ENCODE measurements at regions not wholly inside any gene's neighbourhood (a gene's known extent, or its start where the extent isn't known, plus 50 kb on each side); places are given as distances from the start of the nearest gene placed in this dataset.
"Not testable (repeated sequence)": the region's sequence is repeated elsewhere in the genome, so short reads cannot be mapped to it uniquely, and the experiment has no call there.

DNA sequence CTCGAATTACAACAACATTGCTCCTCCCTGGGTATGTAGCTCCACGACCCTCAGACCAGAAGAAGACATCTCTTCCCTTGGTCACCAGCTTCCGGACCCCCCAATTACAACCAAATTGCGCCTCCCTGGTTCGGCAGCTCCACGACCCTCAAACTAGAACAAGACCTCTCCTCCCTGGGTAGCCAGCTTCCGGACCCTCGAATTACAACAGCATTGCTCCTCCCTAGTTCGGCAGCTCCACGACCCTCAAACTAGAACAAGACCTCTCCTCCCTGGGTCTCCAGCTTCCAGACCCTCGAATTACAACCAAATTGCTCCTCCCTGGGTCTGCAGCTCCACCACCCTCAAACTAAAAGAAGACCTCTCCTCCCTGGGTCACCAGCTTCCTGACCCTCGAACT, 322.7 kb downstream of the PREX1 start:
- peaks cover 0 to 18% (median 0%) of the 10 kb centered on the region in 4 donors for H3K27me3 ChIP-seq
- H3K9me3 ChIP-seq; H3K36me3 ChIP-seq; intact Hi-C loops (cut with DNase I); H3K4me3 ChIP-seq; H3K4me1 ChIP-seq; DNase-seq; H3K27ac ChIP-seq: not testable (repeated sequence)
- 71% methylated on average over 12 of the region's 12 CpGs; no CpG with 5 or more reads in 1 of the 2 donors for WGBS, 2 donors

DNA sequence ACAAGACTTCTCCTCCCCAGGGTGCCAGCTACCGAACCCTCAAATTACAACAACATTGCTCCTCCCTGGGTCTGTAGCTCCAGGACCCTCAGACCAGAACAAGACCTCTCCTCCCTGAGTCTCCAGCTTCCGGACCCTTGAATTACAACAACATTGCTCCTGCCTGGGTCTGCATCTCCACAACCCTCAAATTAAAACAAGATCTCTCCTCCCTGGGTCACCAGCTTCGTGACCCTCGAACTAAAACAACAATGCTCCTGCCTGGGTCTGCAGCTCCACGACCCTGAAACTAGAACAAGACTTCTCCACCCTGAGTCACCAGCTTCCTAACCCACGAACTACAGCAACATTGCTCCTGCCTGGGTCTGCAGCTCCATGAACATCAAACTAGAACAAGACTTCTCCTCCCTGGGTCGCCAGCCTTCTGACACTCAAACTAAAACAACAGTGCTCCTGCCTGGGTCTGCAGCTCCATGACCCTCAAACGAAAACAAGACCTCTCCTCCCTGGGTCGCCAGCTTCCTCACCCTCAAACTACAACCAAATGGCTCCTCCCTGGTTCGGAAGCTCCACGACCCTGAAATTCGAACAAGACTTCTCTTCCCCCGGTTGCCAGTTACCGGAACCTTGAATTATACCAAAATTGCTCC, 324.5 kb downstream of the PREX1 start:
- intact Hi-C loops (cut with DNase I), result no loop called here
- no peak for TF ChIP-seq POLR2A (IDR thresholded peaks at IDR 0.05)
- TF ChIP-seq, protein P1, sequence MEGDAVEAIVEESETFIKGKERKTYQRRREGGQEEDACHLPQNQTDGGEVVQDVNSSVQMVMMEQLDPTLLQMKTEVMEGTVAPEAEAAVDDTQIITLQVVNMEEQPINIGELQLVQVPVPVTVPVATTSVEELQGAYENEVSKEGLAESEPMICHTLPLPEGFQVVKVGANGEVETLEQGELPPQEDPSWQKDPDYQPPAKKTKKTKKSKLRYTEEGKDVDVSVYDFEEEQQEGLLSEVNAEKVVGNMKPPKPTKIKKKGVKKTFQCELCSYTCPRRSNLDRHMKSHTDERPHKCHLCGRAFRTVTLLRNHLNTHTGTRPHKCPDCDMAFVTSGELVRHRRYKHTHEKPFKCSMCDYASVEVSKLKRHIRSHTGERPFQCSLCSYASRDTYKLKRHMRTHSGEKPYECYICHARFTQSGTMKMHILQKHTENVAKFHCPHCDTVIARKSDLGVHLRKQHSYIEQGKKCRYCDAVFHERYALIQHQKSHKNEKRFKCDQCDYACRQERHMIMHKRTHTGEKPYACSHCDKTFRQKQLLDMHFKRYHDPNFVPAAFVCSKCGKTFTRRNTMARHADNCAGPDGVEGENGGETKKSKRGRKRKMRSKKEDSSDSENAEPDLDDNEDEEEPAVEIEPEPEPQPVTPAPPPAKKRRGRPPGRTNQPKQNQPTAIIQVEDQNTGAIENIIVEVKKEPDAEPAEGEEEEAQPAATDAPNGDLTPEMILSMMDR (IDR thresholded peaks at IDR 0.05), result no peak

DNA sequence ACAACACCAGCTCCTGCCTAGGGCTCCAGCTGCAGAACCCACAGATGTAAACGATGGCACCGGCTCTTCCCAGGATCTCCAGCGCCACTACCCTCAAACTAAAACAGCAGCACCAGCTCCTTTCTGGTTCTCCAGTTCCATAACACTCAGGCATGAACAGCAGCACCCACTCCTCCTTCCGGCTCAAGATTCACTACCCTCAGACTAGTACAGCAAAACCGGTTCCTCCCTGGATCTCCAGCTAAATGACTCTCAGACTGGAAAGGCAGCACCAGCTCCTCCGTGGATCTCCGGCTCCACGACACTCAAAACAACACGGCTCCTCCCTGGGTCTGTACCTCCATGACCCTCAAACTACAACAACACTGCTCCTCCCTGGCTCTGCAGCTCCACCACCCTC, 325.0 kb downstream of the PREX1 start:
- no peak overlapping the region for H3K27ac ChIP-seq
- no peak for DNase-seq
- TF ChIP-seq, protein P1 (IDR thresholded peaks at IDR 0.05), result no peak
- TF ChIP-seq POLR2A (IDR thresholded peaks at IDR 0.05), result no peak
- H3K36me3 ChIP-seq, result no peaks in the 10 kb centered on the region
- H3K4me1 ChIP-seq, result no peaks in the 10 kb centered on the region
- peaks cover 0 to 24% (median 0%) of the 10 kb centered on the region in 4 donors for H3K27me3 ChIP-seq
- H3K9me3 ChIP-seq, result no peaks in the 10 kb centered on the region
- intact Hi-C loops (cut with DNase I), result no loop called here
- WGBS, 2 donors, result 62 to 89% methylated on average over 3 to 9 of the region's 9 CpGs
- H3K4me3 ChIP-seq, result no peak overlapping the region

More for the DNA sequence above, 324.5 kb downstream of the PREX1 start:
- Histone ChIP-seq H3K4me3 (no peak overlapping the region), H3K27me3 (peaks cover 0 to 24% (median 0%) of the 10 kb centered on the region in 4 donors), H3K9me3 (no peaks in the 10 kb centered on the region), H3K36me3 (no peaks in the 10 kb centered on the region), H3K4me1 (no peaks in the 10 kb centered on the region), H3K27ac (no peak overlapping the region)
- 57 to 61% methylated on average over 13 to 14 of the region's 14 CpGs for WGBS, 2 donors
- no peak for DNase-seq

DNA sequence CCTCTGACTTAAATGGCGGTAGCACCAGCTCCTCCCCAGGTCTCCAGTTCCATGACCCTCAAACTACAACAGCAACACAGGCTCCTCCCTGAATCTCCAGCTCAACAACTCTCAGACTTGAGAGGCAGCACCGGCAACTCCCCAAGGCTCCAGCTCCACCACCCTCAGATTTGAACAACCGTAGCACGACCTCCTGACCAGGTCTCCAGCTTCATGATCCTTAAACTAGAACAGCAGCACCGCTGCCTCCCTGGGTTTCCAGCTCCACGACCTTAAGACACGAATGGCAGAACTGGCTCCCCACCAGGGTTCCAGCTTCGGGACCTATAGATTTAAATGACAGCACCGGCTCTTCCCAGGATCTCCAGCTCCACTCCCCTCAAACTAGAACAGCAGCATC, 325.8 kb downstream of the PREX1 start:
- no peaks in the 10 kb centered on the region for H3K36me3 ChIP-seq
- no peaks in the 10 kb centered on the region for H3K9me3 ChIP-seq
- H3K4me1 ChIP-seq, result no peaks in the 10 kb centered on the region
- H3K27me3 ChIP-seq, result peaks cover 0 to 24% (median 0%) of the 10 kb centered on the region in 4 donors
- H3K4me3 ChIP-seq, result no peak overlapping the region
- DNase-seq, result no peak
- TF ChIP-seq, protein P1 (IDR thresholded peaks at IDR 0.05), result no peak
- no peak for TF ChIP-seq POLR2A (IDR thresholded peaks at IDR 0.05)
- intact Hi-C loops (cut with DNase I), result no loop called here
- 82 to 87% methylated on average over 5 to 9 of the region's 9 CpGs for WGBS, 2 donors
- no peak overlapping the region for H3K27ac ChIP-seq

DNA sequence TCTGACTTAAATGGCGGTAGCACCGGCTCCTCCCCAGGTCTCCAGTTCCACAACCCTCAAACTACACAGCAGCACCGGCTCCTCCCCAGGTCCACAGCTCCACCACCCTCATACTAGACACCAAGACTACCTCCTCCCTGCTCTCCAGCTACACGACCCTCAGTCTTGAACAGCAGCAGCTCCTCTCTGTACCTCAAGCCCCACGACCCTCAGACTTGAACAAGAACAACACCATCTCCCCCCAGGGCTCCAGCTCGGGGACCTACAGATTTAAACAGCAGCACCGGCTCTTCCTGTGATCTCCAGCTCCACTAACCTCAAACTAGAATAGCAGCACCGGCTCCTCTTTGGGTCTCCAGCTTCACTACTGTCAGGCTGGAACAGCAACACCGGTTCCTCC, 326.9 kb downstream of the PREX1 start:
- WGBS, 2 donors, result 67 to 78% methylated on average over 2 to 9 of the region's 9 CpGs
- H3K27ac ChIP-seq; DNase-seq; H3K36me3 ChIP-seq; H3K4me3 ChIP-seq; intact Hi-C loops (cut with DNase I); H3K9me3 ChIP-seq; H3K4me1 ChIP-seq: not testable (repeated sequence)
- H3K27me3 ChIP-seq, result peaks cover 0 to 24% (median 0%) of the 10 kb centered on the region in 4 donors

DNA sequence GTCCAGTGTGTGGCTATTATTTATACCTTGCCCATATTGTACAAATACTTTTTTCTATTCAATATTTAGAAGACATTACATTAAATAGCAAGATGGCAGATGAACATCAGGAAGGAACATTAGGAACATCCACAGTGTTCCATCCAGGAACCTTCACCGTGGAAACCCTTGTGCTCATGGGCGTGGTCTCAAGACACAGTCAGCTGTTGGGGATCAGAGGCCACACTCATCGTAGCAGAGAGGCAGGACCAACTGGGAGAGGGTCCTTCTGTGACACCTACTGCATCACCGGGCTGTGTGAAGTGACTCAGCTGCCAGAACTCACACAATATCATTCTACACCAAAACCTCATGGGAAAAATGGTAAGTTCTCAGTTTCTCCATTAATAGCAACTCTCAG, 328.9 kb downstream of the PREX1 start:
- H3K4me3 ChIP-seq; DNase-seq; H3K9me3 ChIP-seq; H3K4me1 ChIP-seq; H3K27ac ChIP-seq; H3K36me3 ChIP-seq; intact Hi-C loops (cut with DNase I): not testable (repeated sequence)
- H3K27me3 ChIP-seq, result peaks cover 0 to 23% (median under 1%) of the 10 kb centered on the region in 4 donors
- 66% methylated on average over 3 to 4 of the region's 4 CpGs for WGBS, 2 donors

DNA sequence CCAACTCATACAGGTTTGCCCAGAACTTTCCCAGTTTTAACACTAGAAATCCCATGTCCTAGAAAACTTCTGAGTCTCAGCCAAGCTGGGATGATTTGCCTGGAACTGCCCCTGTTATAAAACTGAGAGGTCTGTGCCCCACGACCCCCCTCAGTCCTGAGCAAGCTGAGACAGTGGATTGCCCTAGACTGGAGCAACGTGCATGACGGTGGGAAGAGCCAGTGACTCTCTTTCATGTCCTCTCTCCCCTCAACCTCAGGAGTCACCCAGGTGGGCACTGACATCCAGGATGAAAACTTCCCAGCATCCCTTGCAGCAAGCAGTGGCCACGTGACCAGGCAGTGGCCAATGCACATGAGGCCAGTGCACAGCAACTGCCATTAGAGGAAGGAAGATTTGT, 329.7 kb downstream of the PREX1 start:
- H3K27ac ChIP-seq; intact Hi-C loops (cut with DNase I); H3K4me1 ChIP-seq; DNase-seq; H3K9me3 ChIP-seq; H3K4me3 ChIP-seq; H3K36me3 ChIP-seq: not testable (repeated sequence)
- peaks cover 0 to 24% (median 1%) of the 10 kb centered on the region in 4 donors for H3K27me3 ChIP-seq
- 40 to 78% methylated on average over 1 to 4 of the region's 4 CpGs for WGBS, 2 donors

All from esophagus squamous epithelium (tissue), 5 donors.